HCT116 (cell line): ENCODE measurements at regions not wholly inside any gene's neighbourhood (a gene's known extent, or its start where the extent isn't known, plus 50 kb on each side); places are given as distances from the start of the nearest gene placed in this dataset.

Source experiments
- ATAC-seq: fragments of 200-7000 bp; cut with Tn5 transposase; 2 replicates; pipeline ENCODE4 v1.9.1; 2020; ENCODE audit warnings: mild to moderate bottlenecking, moderate library complexity
- BruUV-seq: library from RNA; stranded (reverse); fragments of 400-500 nt; replicated peaks from 2 replicates; lab custom pipeline; 2021; lab: Mats Ljungman, UMichigan
- CTCF ChIA-PET: fragments of 300-600 bp; sonication (Branson Sonifier 250); formaldehyde crosslinking; loops from one replicate; lab custom pipeline; 2021; ENCODE audit warnings: antibody characterized with exemption; lab: Charles Lee
- POLR2A ChIA-PET: fragments of 300-600, 350-600 bp; sonication (Branson Sonifier 250); formaldehyde crosslinking; loops from one replicate; lab custom pipeline; 2021; ENCODE audit warnings: antibody characterized with exemption; lab: Charles Lee
- RAD21 ChIA-PET, 2 experiments: fragments of 300-600 bp; sonication (Branson Sonifier 250); formaldehyde crosslinking; loops; one replicate each; lab custom pipeline; 2023; ENCODE audit warnings: low total read pairs in 2 of 2; ENCODE audit not compliant: uncharacterized antibody in 2 of 2, unreplicated experiment in 2 of 2, low non-redundant PET in 1 of 2; lab: Charles Lee
- DNase-seq: peaks from one replicate; pipeline ENCODE4 v3.0.0-alpha.2; 2010; ENCODE audit warnings: low read depth, low spot score
- H2AFZ ChIP-seq: fragments of 200-600 bp; shearing (Covaris generic), sonication (generic); 2 replicates; pipeline ENCODE4 v1.6.1; 2017; ENCODE audit warnings: low read depth, mixed run types, mixed read lengths, antibody characterized with exemption, low read length; ENCODE audit not compliant: poor library complexity, severe bottlenecking
- H3K27ac ChIP-seq: 2 replicates; pipeline ENCODE4 v1.5.1; 2012; ENCODE audit warnings: low read depth, low read length
- H3K27me3 ChIP-seq: fragments of 200-600 bp; sonication (generic); 2 replicates; pipeline ENCODE4 v1.6.1; 2016; ENCODE audit warnings: mixed run types, low read length, mixed read lengths; ENCODE audit not compliant: insufficient read depth
- H3K36me3 ChIP-seq, 2 experiments: fragments of 200-500 bp in 1 of 2; fragments of 200-600 bp in 1 of 2; sonication (Bioruptor generic) in 1 of 2; sonication (generic) in 1 of 2; 2 replicates each; pipeline versions ENCODE4 v1.5.1 to v1.6.1; 2014 to 2016; ENCODE audit warnings: low read length in 2 of 2, inconsistent platforms in 1 of 2, mixed read lengths in 1 of 2, mixed run types in 1 of 2; ENCODE audit not compliant: insufficient read depth in 2 of 2, control insufficient read depth in 1 of 2
- H3K4me1 ChIP-seq, 2 experiments: fragments of 200-600 bp in 1 of 2; sonication (generic) in 1 of 2; 2 replicates each; pipeline versions ENCODE4 v1.5.1 to v1.6.1; 2012 to 2017; ENCODE audit warnings: low read length in 2 of 2, inconsistent platforms in 1 of 2, mild to moderate bottlenecking in 1 of 2, mixed read lengths in 1 of 2, mixed run types in 1 of 2, moderate library complexity in 1 of 2; ENCODE audit not compliant: insufficient read depth in 2 of 2, control insufficient read depth in 1 of 2
- H3K4me2 ChIP-seq: fragments of 200-600 bp; sonication (generic); 2 replicates; pipeline ENCODE4 v1.6.1; 2017; ENCODE audit warnings: mixed run types, low read length, mixed read lengths
- H3K4me3 ChIP-seq, 2 experiments: fragments of 200-600 bp in 1 of 2; sonication (generic) in 1 of 2; replicated peaks in 1 of 2; 2 replicates each; pipeline ENCODE4 v1.5.1; 2011 to 2016; ENCODE audit warnings: low read length in 2 of 2, control low read depth in 1 of 2, low read depth in 1 of 2, mild to moderate bottlenecking in 1 of 2, mixed read lengths in 1 of 2, mixed run types in 1 of 2
- H3K79me2 ChIP-seq: fragments of 200-600 bp; sonication (generic); 2 replicates; pipeline ENCODE4 v1.6.1; 2017; ENCODE audit warnings: mild to moderate bottlenecking, mixed run types, low read length, moderate library complexity, mixed read lengths; ENCODE audit not compliant: insufficient read depth
- H3K9ac ChIP-seq: fragments of 200-600 bp; sonication (generic); 2 replicates; pipeline ENCODE4 v1.6.1; 2016; ENCODE audit warnings: low read length, mixed read lengths
- H3K9me2 ChIP-seq: fragments of 200-600 bp; sonication (generic), shearing (Covaris generic); 2 replicates; pipeline ENCODE4 v1.6.1; 2017; ENCODE audit warnings: mixed run types, mild to moderate bottlenecking, moderate library complexity; ENCODE audit not compliant: insufficient read depth
- H3K9me3 ChIP-seq, 2 experiments: fragments of 200-500 bp in 1 of 2; fragments of 200-600 bp in 1 of 2; sonication (Bioruptor generic) in 1 of 2; sonication (generic) in 1 of 2; 2 replicates each; pipeline ENCODE4 v1.6.1; 2014 to 2017; ENCODE audit warnings: low read length in 2 of 2, mixed read lengths in 2 of 2, inconsistent platforms in 1 of 2, low read depth in 1 of 2, mild to moderate bottlenecking in 1 of 2, mixed run types in 1 of 2, moderate library complexity in 1 of 2; ENCODE audit not compliant: control insufficient read depth in 1 of 2, insufficient read depth in 1 of 2
- H4K20me1 ChIP-seq: fragments of 200-600 bp; sonication (generic), shearing (Covaris generic); 2 replicates; pipeline ENCODE4 v1.6.1; 2017; ENCODE audit warnings: mixed run types, mild to moderate bottlenecking, moderate library complexity; ENCODE audit not compliant: insufficient read depth
- ATF3 ChIP-seq: IDR thresholded peaks from 2 replicates; pipeline ENCODE4 v1.6.1; 2012
- CBX3 ChIP-seq: IDR thresholded peaks from 2 replicates; pipeline ENCODE4 v1.6.1; 2012; ENCODE audit warnings: low read depth
- CEBPB ChIP-seq: IDR thresholded peaks from 2 replicates; pipeline ENCODE4 v1.6.1; 2012; ENCODE audit warnings: low read depth
- EGR1 ChIP-seq: IDR thresholded peaks from 2 replicates; pipeline ENCODE4 v1.6.1; 2012; ENCODE audit warnings: low read depth
- ELF1 ChIP-seq: IDR thresholded peaks from 2 replicates; pipeline ENCODE4 v1.6.1; 2012; ENCODE audit warnings: low read depth, borderline replicate concordance
- EZH2 ChIP-seq: fragments of 200-600 bp; sonication (generic); IDR thresholded peaks from 2 replicates; pipeline ENCODE4 v1.6.1; 2017; ENCODE audit warnings: antibody characterized with exemption, mixed run types
- EZH2phosphoT487 ChIP-seq: fragments of 200-600 bp; IDR thresholded peaks from 2 replicates; pipeline ENCODE4 v1.6.1; 2018; ENCODE audit warnings: antibody characterized with exemption, borderline replicate concordance
- FOSL1 ChIP-seq: IDR thresholded peaks from 2 replicates; pipeline ENCODE4 v1.6.1; 2012; ENCODE audit warnings: low read depth
- JUND ChIP-seq: IDR thresholded peaks from 2 replicates; pipeline ENCODE4 v1.6.1; 2012
- MAX ChIP-seq: IDR thresholded peaks from 2 replicates; pipeline ENCODE4 v1.6.1; 2012
- POLR2A ChIP-seq: IDR thresholded peaks from 2 replicates; pipeline ENCODE4 v1.7.0; 2011; ENCODE audit warnings: borderline replicate concordance; ENCODE audit not compliant: insufficient read depth, insufficient read length; ENCODE audit errors: extremely low read depth
- POLR2AphosphoS5 ChIP-seq: IDR thresholded peaks from 2 replicates; pipeline ENCODE4 v1.6.1; 2011; ENCODE audit warnings: mild to moderate bottlenecking, low read depth, low read length, moderate library complexity
- RAD21 ChIP-seq: IDR thresholded peaks from 2 replicates; pipeline ENCODE4 v1.6.1; 2012; ENCODE audit warnings: low read depth, mild to moderate bottlenecking
- REST ChIP-seq: IDR thresholded peaks from 2 replicates; pipeline ENCODE4 v1.6.1; 2012; ENCODE audit warnings: low read depth
- YY1 ChIP-seq: IDR thresholded peaks from 2 replicates; pipeline ENCODE4 v1.6.1; 2011; ENCODE audit warnings: low read length, low read depth, moderate library complexity, mild to moderate bottlenecking; ENCODE audit not compliant: insufficient replicate concordance; ENCODE audit errors: extremely low read depth
- ZBTB33 ChIP-seq: IDR thresholded peaks from 2 replicates; pipeline ENCODE4 v1.6.1; 2011; ENCODE audit warnings: mild to moderate bottlenecking, low read length, moderate library complexity; ENCODE audit not compliant: insufficient replicate concordance; ENCODE audit errors: extremely low read depth
- ZNF274 ChIP-seq: fragments of 200-500 bp; sonication (Bioruptor generic); IDR thresholded peaks from 2 replicates; pipeline ENCODE4 v1.6.1; 2014; ENCODE audit warnings: mild to moderate bottlenecking, low read depth, low read length, inconsistent platforms
- intact Hi-C: fragments of 100-400 bp; cut with micrococcal nuclease; formaldehyde crosslinking; loops from 2 replicates; pipeline ENCODE4 v1.10.0; 2022

GRCh38 chr9:11558043-11558442 is 945.2 kb upstream of the PTPRD start:
- intact Hi-C loops = no loop called here
- POLR2A ChIA-PET = no interaction called here

More at GRCh38 chr9:11558043-11558442, 945.2 kb upstream of the PTPRD start:
- H4K20me1 ChIP-seq = no peaks in the 10 kb centered on the region
- H3K4me2 ChIP-seq = no peak overlapping the region
- H3K4me3 ChIP-seq = no peak overlapping the region
- no TSS peak for BruUV-seq
- no peaks in the 10 kb centered on the region for H3K27me3 ChIP-seq
- no peaks in the 10 kb centered on the region for H3K4me1 ChIP-seq
- no peak for TF ChIP-seq ZBTB33
- TF ChIP-seq RAD21 = no peak
- TF ChIP-seq POLR2A = no peak
- TF ChIP-seq ATF3 = no peak
- no peak for TF ChIP-seq EZH2phosphoT487
- TF ChIP-seq FOSL1 = no peak
- TF ChIP-seq ZNF274 = no peak
- no peak for TF ChIP-seq ELF1
- TF ChIP-seq JUND = no peak
- TF ChIP-seq EZH2 = no peak
- no peak for TF ChIP-seq MAX
- TF ChIP-seq EGR1 = no peak
- TF ChIP-seq REST = no peak
- TF ChIP-seq CEBPB = no peak
- no peak for TF ChIP-seq CBX3
- no peak for TF ChIP-seq YY1
- TF ChIP-seq POLR2AphosphoS5 = no peak
- TF ChIP-seq, all 23 proteins: peak for 0
- no peak for DNase-seq
- ATAC-seq = no peak
- peaks cover 9 to 21% of the 10 kb centered on the region in 2 experiments; a peak in 3 of 4 replicates for H3K9me3 ChIP-seq
- no peak overlapping the region for H3K27ac ChIP-seq
- H3K9ac ChIP-seq = no peak overlapping the region
- no peaks in the 10 kb centered on the region for H3K79me2 ChIP-seq
- RAD21 ChIA-PET = no interaction called here
- H3K36me3 ChIP-seq = no peaks in the 10 kb centered on the region
- no peak overlapping the region for H2AFZ ChIP-seq
- CTCF ChIA-PET = no interaction called here
- H3K9me2 ChIP-seq = no peaks in the 10 kb centered on the region
